Naive thymus-derived CD4-positive, alpha-beta T cell (primary cell): ENCODE measurements at regions not wholly inside any gene's neighbourhood (a gene's known extent, or its start where the extent isn't known, plus 50 kb on each side); places are given as distances from the start of the nearest gene placed in this dataset.

Experiments used
- ATAC-seq: fragments of 150-1000 bp; cut with Tn5 transposase; 2 replicates; pipeline ENCODE4 v1.10.0; 2021; ENCODE audit warnings: mild to moderate bottlenecking, moderate library complexity
- CTCF ChIA-PET: fragments of 350-600 bp; sonication (Branson Sonifier 250); formaldehyde crosslinking; loops from one replicate; lab custom pipeline; 2021; ENCODE audit warnings: antibody characterized with exemption; lab: Charles Lee
- POLR2A ChIA-PET: fragments of 350-600 bp; sonication (Branson Sonifier 250); formaldehyde crosslinking; loops from one replicate; lab custom pipeline; 2021; ENCODE audit warnings: antibody characterized with exemption, inconsistent platforms; lab: Charles Lee
- DNase-seq, 9 donors: peaks; one replicate each; pipeline versions ENCODE4 v3.0.0 to v3.0.0-alpha.2; 2020 to 2022; ENCODE audit warnings: mixed read lengths in 1 of 9
- H3K27ac ChIP-seq: one replicate; pipeline ENCODE4 v1.7.0; 2013; ENCODE audit warnings: mild to moderate bottlenecking, low read depth, low read length, moderate library complexity
- H3K27me3 ChIP-seq, 2 donors: one replicate each; pipeline ENCODE4 v1.7.0; 2013; ENCODE audit warnings: low read length in 2 of 2, mild to moderate bottlenecking in 2 of 2, moderate library complexity in 2 of 2; ENCODE audit not compliant: control insufficient read depth in 2 of 2, insufficient read depth in 2 of 2
- H3K36me3 ChIP-seq, 3 experiments: 1 replicate in 2 of 3; 2 replicates in 1 of 3; pipeline ENCODE4 v1.7.0; 2013; ENCODE audit warnings: low read length in 3 of 3, mild to moderate bottlenecking in 3 of 3, moderate library complexity in 1 of 3; ENCODE audit not compliant: insufficient read depth in 3 of 3, control insufficient read depth in 2 of 3
- H3K4me1 ChIP-seq, 2 donors: one replicate each; pipeline ENCODE4 v1.7.0; 2013; ENCODE audit warnings: low read length in 2 of 2, mild to moderate bottlenecking in 2 of 2, moderate library complexity in 1 of 2; ENCODE audit not compliant: control insufficient read depth in 2 of 2, insufficient read depth in 2 of 2
- H3K4me3 ChIP-seq: 2 replicates; pipeline ENCODE4 v1.7.0; 2013; ENCODE audit warnings: mild to moderate bottlenecking, low read length
- H3K9me3 ChIP-seq, 3 experiments: 1 replicate in 2 of 3; 2 replicates in 1 of 3; pipeline ENCODE4 v1.7.0; 2013; ENCODE audit warnings: low read length in 3 of 3; ENCODE audit not compliant: control insufficient read depth in 2 of 3
- H3K27ac Mint-ChIP-seq, 9 donors: one replicate each; pipeline ENCODE4 v1.8.0; 2020 to 2022; ENCODE audit warnings: mixed read lengths in 9 of 9, mild to moderate bottlenecking in 8 of 9, moderate library complexity in 5 of 9, inconsistent platforms in 2 of 9
- H3K27me3 Mint-ChIP-seq, 5 donors: one replicate each; pipeline ENCODE4 v1.8.0; 2021 to 2022; ENCODE audit warnings: mixed read lengths in 5 of 5, mild to moderate bottlenecking in 1 of 5
- H3K36me3 Mint-ChIP-seq, 5 donors: one replicate each; pipeline ENCODE4 v1.8.0; 2020 to 2022; ENCODE audit warnings: mixed read lengths in 5 of 5, mild to moderate bottlenecking in 3 of 5, inconsistent platforms in 1 of 5
- H3K4me1 Mint-ChIP-seq, 7 donors: one replicate each; pipeline ENCODE4 v1.8.0; 2020 to 2022; ENCODE audit warnings: mixed read lengths in 7 of 7, mild to moderate bottlenecking in 3 of 7, inconsistent platforms in 1 of 7
- H3K4me3 Mint-ChIP-seq, 10 donors: one replicate each; pipeline ENCODE4 v1.8.0; 2020 to 2022; ENCODE audit warnings: mild to moderate bottlenecking in 10 of 10, mixed read lengths in 10 of 10, moderate library complexity in 6 of 10, inconsistent platforms in 2 of 10
- H3K9me3 Mint-ChIP-seq, 11 donors: one replicate each; pipeline ENCODE4 v1.8.0; 2020 to 2022; ENCODE audit warnings: mixed read lengths in 11 of 11, mild to moderate bottlenecking in 4 of 11, inconsistent platforms in 1 of 11, moderate library complexity in 1 of 11
- intact Hi-C, 2 donors: fragments of 100-400 bp; cut with micrococcal nuclease; formaldehyde crosslinking; loops; one replicate each; pipeline ENCODE4 v1.15.1; 2023

DNA sequence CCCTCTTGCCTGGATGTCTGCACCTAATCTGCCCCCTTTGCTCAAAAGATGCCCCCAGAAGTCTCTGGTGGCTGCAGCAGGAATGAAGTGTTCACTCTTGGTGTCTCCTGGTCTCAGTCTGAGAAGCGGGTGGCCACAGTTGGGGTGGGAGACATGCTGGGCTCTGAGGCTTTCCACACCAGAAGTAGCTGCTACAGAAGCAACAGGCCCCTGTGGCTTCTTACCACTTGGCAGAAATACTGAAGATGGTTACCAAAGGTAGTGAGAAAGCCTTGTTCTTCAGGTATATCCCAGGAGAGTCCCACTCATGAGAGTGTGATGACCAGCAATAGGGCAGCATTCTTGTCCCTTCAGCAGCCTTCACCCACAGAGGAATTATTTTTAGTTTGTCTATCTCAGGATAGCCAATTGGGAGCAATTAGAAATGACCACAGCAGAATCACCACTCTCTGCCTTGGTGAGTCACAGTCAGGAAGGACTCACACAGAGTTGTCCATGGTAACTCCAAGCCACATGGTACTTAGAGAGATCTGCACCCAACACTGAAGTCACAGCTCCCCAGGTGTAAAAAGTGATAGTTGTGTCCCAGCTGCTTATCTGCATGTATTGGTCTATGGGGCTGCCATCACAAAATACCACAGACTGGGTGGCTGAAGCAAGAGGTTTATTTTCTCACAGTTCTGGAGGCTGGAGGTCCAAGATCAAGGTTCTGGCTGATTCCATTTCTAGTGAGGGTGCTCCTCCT lies 169.8 kb upstream of the ID2 start:
- H3K4me3 Mint-ChIP-seq = peak overlapping the region in 1 of 10 donors; percentile 29
- H3K27me3 Mint-ChIP-seq = peaks cover 0 to 4% (median 0%) of the 10 kb centered on the region in 5 donors
- no peak overlapping the region for H3K4me3 ChIP-seq
- ChIA-PET POLR2A (no interaction called here), CTCF (no interaction called here)
- H3K27ac Mint-ChIP-seq = no peak overlapping the region
- peak; percentile 58 for ATAC-seq
- peaks cover 0 to 43% (median 10%) of the 10 kb centered on the region in 5 donors for H3K36me3 Mint-ChIP-seq
- H3K9me3 Mint-ChIP-seq = peaks cover 2 to 33% (median 12%) of the 10 kb centered on the region in 11 donors
- DNase-seq = no peak
- H3K27me3 ChIP-seq = no peaks in the 10 kb centered on the region
- peaks cover 15 to 52% (median 21%) of the 10 kb centered on the region in 7 donors for H3K4me1 Mint-ChIP-seq
- no peaks in the 10 kb centered on the region for H3K36me3 ChIP-seq
- intact Hi-C loops = no loop called here
- peaks cover 0 to 8% (median 0%) of the 10 kb centered on the region in 3 experiments for H3K9me3 ChIP-seq
- no peak overlapping the region for H3K27ac ChIP-seq
- H3K4me1 ChIP-seq = peaks cover 7 to 33% of the 10 kb centered on the region in 2 donors

GRCh38 chr2:8513601-8514273 lies 168.1 kb upstream of the ID2 start:
- peaks cover 0 to 8% (median 0%) of the 10 kb centered on the region in 3 experiments for H3K9me3 ChIP-seq
- intact Hi-C loops = loop anchor here in 1 of 2 donors (2.0 kb wide), 1 partner anchor 211 kb away; no protein-coding TSS in a partner anchor
- peak overlapping the region in 1 of 9 donors; percentile 88 for H3K27ac Mint-ChIP-seq
- peaks cover 2 to 33% (median 12%) of the 10 kb centered on the region in 11 donors for H3K9me3 Mint-ChIP-seq
- POLR2A ChIA-PET = no interaction called here
- H3K4me1 Mint-ChIP-seq = peaks cover 15 to 54% (median 21%) of the 10 kb centered on the region in 7 donors
- peak overlapping the region in 2 of 10 donors; percentile 11 to 63 for H3K4me3 Mint-ChIP-seq
- peaks cover 0 to 4% (median 0%) of the 10 kb centered on the region in 5 donors for H3K27me3 Mint-ChIP-seq
- ATAC-seq = no peak
- H3K4me3 ChIP-seq = no peak overlapping the region
- no peak for DNase-seq
- H3K27me3 ChIP-seq = no peaks in the 10 kb centered on the region
- no peak overlapping the region for H3K27ac ChIP-seq
- peaks cover 0 to 43% (median 10%) of the 10 kb centered on the region in 5 donors for H3K36me3 Mint-ChIP-seq
- peaks cover 7 to 38% of the 10 kb centered on the region in 2 donors for H3K4me1 ChIP-seq
- CTCF ChIA-PET = no interaction called here
- no peaks in the 10 kb centered on the region for H3K36me3 ChIP-seq

DNA sequence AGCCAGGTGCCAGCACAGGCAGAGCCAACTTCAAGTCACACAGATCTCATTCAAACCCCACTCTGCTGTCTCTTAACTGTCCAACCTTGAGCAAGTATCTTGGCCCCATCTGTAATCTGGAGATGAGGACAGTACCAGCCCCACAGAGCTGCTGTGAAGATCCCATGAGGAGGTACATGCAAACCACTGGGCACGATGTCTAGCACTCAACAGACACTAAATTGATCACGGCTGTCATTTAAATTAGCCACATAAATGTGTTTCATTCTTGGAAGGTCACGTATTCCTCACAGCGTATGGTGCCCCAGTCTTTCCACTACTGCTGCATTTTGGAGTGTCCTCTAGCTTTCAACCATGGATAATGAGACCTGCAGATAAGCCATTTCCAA lies 167.6 kb upstream of the ID2 start:
- Mint-ChIP-seq H3K27me3 (peaks cover 0 to 4% (median 0%) of the 10 kb centered on the region in 5 donors), H3K9me3 (peaks cover 2 to 33% (median 12%) of the 10 kb centered on the region in 11 donors), H3K4me1 (peaks cover 15 to 59% (median 21%) of the 10 kb centered on the region in 7 donors), H3K27ac (peak overlapping the region in 1 of 9 donors; percentile 88), H3K36me3 (peaks cover 0 to 40% (median 10%) of the 10 kb centered on the region in 5 donors), H3K4me3 (peak overlapping the region in 2 of 10 donors; percentile 4 to 63)
- ChIA-PET CTCF (no interaction called here), POLR2A (no interaction called here)
- Histone ChIP-seq H3K27ac (no peak overlapping the region), H3K4me1 (peaks cover 7 to 43% of the 10 kb centered on the region in 2 donors), H3K27me3 (no peaks in the 10 kb centered on the region), H3K4me3 (no peak overlapping the region), H3K36me3 (no peaks in the 10 kb centered on the region), H3K9me3 (peaks cover 0 to 8% (median 0%) of the 10 kb centered on the region in 3 experiments)
- DNase-seq (no peak), ATAC-seq (no peak)
- intact Hi-C loops = loop anchor here in 1 of 2 donors (2.0 kb wide), 1 partner anchor 211 kb away; no protein-coding TSS in a partner anchor

- H3K27me3 ChIP-seq = no peaks in the 10 kb centered on the region
- intact Hi-C loops = loop anchor here in 1 of 2 donors (1.0 to 5.0 kb wide), 4 partner anchors 28 to 212 kb away; no protein-coding TSS in a partner anchor
- DNase-seq = peak in 6 of 9 donors; percentile 11 to 65 (median 28)
- peaks cover 0 to 8% (median 0%) of the 10 kb centered on the region in 3 experiments for H3K9me3 ChIP-seq
- Mint-ChIP-seq H3K27me3 (peaks cover 0 to 1% (median 0%) of the 10 kb centered on the region in 5 donors), H3K27ac (peak overlapping the region in 6 of 9 donors; percentile 7 to 88 (median 30)), H3K36me3 (peaks cover 0 to 39% (median 8%) of the 10 kb centered on the region in 5 donors), H3K4me3 (peak overlapping the region; percentile 5 to 63 (median 54)), H3K9me3 (peaks cover 2 to 26% (median 12%) of the 10 kb centered on the region in 11 donors), H3K4me1 (peaks cover 15 to 67% (median 21%) of the 10 kb centered on the region in 7 donors)
- no peak overlapping the region for H3K27ac ChIP-seq
- H3K36me3 ChIP-seq = no peaks in the 10 kb centered on the region
- ATAC-seq = peak; percentile 77
- ChIA-PET CTCF (no interaction called here), POLR2A (no interaction called here)
- peak overlapping the region; percentile 18 for H3K4me3 ChIP-seq
- peaks cover 7 to 51% of the 10 kb centered on the region in 2 donors for H3K4me1 ChIP-seq
These were observed 166.8 kb upstream of the ID2 start for GRCh38 chr2:8514796-8515758.

DNA sequence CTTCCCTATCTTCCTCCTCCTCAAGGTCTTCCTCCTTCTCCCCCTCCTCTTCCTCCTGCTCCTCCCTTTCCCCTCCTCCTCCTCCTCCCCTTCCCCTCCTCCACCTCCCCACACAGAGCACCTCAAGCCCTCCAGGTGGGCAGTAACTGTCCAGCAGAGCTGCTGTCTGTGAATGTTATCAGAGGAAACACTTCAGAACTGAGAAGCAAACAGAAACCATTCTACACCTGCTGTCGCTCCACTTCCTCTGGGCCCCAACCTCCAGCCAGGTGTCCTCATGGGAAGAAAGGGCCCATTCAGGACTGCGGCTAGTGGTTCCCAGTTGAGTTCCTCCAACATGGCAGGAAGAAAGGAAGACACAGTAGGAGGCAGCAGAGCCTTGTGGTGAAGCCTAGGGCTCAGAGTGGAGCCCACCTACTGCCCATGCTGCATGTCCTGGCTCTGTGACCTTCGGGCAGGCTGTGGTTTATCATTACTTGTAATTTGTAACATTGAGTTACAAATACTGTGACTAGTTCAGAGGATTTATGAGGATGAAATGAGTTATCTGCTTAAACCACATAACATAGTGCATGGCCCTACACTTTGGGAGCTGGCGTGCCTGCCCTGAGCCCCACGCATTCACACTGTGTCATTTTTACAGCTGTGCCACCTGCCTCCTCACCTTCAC lies 165.9 kb upstream of the ID2 start:
- DNase-seq (no peak), ATAC-seq (no peak)
- H3K4me3 ChIP-seq = no peak overlapping the region
- Mint-ChIP-seq H3K4me1 (peaks cover 15 to 76% (median 21%) of the 10 kb centered on the region in 7 donors), H3K9me3 (peaks cover 2 to 23% (median 12%) of the 10 kb centered on the region in 11 donors), H3K27ac (peak overlapping the region in 5 of 9 donors; percentile 26 to 84 (median 36)), H3K4me3 (peak overlapping the region in 4 of 10 donors; percentile 13 to 65 (median 60)), H3K27me3 (no peaks in the 10 kb centered on the region), H3K36me3 (peaks cover 0 to 39% (median 5%) of the 10 kb centered on the region in 5 donors)
- H3K9me3 ChIP-seq = peaks cover 0 to 8% (median 0%) of the 10 kb centered on the region in 3 experiments
- intact Hi-C loops = loop anchor here in 1 of 2 donors (1.0 to 5.0 kb wide), 4 partner anchors 27 to 213 kb away; no protein-coding TSS in a partner anchor
- H3K27ac ChIP-seq = no peak overlapping the region
- H3K27me3 ChIP-seq = no peaks in the 10 kb centered on the region
- ChIA-PET POLR2A (no interaction called here), CTCF (no interaction called here)
- H3K36me3 ChIP-seq = no peaks in the 10 kb centered on the region
- H3K4me1 ChIP-seq = peaks cover 7 to 55% of the 10 kb centered on the region in 2 donors
